Thyroid gland (tissue), 4 donors: ENCODE measurements at regions not wholly inside any gene's neighbourhood (a gene's known extent, or its start where the extent isn't known, plus 50 kb on each side); places are given as distances from the start of the nearest gene placed in this dataset.

Source experiments
- POLR2A ChIP-seq, 2 donors: fragments of 450-650 bp; IDR thresholded peaks; one replicate each; pipeline ENCODE4 v1.6.1; 2017; ENCODE audit warnings: antibody characterized with exemption in 2 of 2, mild to moderate bottlenecking in 2 of 2, moderate library complexity in 1 of 2
- TF ChIP-seq, protein P1 (sequence below), 6 experiments: fragments of 200-600 bp in 3 of 6; fragments of 450-650 bp in 3 of 6; sonication (generic) in 3 of 6; IDR thresholded peaks; one replicate each; pipeline ENCODE4 v1.5.1; 2016 to 2019; ENCODE audit warnings: antibody characterized with exemption in 6 of 6, mild to moderate bottlenecking in 2 of 6, inconsistent platforms in 1 of 6, moderate library complexity in 1 of 6

DNA sequence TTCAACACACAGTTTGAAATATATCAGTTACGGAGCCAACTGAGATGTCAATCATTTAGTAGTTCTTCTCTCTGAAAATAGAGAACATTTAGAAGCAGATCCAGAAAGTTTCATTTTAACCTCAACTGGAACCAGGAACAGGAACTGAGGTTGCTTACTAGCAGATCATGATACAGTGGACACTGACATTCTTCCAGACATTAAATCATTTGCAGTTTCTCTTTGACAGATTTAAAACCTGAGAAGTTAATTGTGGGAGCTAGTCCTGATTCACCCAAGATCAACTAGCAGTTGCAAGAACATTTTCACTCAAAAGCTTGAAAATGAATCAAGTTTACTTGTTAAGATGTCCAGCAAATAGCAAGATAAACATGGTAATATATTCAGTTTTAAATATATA, 135.4 kb downstream of the SLC17A6 start:
- TF ChIP-seq, protein P1, sequence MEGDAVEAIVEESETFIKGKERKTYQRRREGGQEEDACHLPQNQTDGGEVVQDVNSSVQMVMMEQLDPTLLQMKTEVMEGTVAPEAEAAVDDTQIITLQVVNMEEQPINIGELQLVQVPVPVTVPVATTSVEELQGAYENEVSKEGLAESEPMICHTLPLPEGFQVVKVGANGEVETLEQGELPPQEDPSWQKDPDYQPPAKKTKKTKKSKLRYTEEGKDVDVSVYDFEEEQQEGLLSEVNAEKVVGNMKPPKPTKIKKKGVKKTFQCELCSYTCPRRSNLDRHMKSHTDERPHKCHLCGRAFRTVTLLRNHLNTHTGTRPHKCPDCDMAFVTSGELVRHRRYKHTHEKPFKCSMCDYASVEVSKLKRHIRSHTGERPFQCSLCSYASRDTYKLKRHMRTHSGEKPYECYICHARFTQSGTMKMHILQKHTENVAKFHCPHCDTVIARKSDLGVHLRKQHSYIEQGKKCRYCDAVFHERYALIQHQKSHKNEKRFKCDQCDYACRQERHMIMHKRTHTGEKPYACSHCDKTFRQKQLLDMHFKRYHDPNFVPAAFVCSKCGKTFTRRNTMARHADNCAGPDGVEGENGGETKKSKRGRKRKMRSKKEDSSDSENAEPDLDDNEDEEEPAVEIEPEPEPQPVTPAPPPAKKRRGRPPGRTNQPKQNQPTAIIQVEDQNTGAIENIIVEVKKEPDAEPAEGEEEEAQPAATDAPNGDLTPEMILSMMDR (IDR thresholded peaks at IDR 0.05): no peak
- TF ChIP-seq POLR2A (IDR thresholded peaks at IDR 0.05): no peak
